Keratinocyte (primary cell): ENCODE measurements at regions not wholly inside any gene's neighbourhood (a gene's known extent, or its start where the extent isn't known, plus 50 kb on each side); places are given as distances from the start of the nearest gene placed in this dataset.

Source experiments
- CTCF ChIP-seq, 3 experiments: IDR thresholded peaks in 1 of 3; conservative IDR thresholded peaks in 1 of 3; optimal IDR thresholded peaks in 1 of 3; 2 replicates in 2 of 3; 3 replicates in 1 of 3; pipeline versions ENCODE3 to v1.5.1; 2011; ENCODE audit warnings: low read length in 3 of 3, mild to moderate bottlenecking in 3 of 3, moderate library complexity in 2 of 3, control low read depth in 1 of 3, inconsistent platforms in 1 of 3; ENCODE audit not compliant: insufficient read depth in 2 of 3; ENCODE audit errors: extremely low read depth in 1 of 3
- EZH2 ChIP-seq: IDR thresholded peaks from one replicate; pipeline ENCODE4 v1.6.1; 2012; ENCODE audit warnings: inconsistent platforms, mild to moderate bottlenecking, low read length, moderate library complexity

GRCh38 chr2:235135195-235135965, 183.6 kb downstream of the SH3BP4 start:
- no peak for TF ChIP-seq CTCF (optimal IDR thresholded peaks at IDR 0.05 in 1 of 3, IDR thresholded peaks at IDR 0.05 in 1 of 3, conservative IDR thresholded peaks at IDR 0.05 in 1 of 3; ENCODE audit: extremely low read depth in 1 of 3, insufficient read depth in 2 of 3, low read length in 3 of 3)
- TF ChIP-seq EZH2, result no peak
